ENCODE measurements at regions not wholly inside any gene's neighbourhood (a gene's known extent, or its start where the extent isn't known, plus 50 kb on each side); places are given as distances from the start of the nearest gene placed in this dataset.

DNA sequence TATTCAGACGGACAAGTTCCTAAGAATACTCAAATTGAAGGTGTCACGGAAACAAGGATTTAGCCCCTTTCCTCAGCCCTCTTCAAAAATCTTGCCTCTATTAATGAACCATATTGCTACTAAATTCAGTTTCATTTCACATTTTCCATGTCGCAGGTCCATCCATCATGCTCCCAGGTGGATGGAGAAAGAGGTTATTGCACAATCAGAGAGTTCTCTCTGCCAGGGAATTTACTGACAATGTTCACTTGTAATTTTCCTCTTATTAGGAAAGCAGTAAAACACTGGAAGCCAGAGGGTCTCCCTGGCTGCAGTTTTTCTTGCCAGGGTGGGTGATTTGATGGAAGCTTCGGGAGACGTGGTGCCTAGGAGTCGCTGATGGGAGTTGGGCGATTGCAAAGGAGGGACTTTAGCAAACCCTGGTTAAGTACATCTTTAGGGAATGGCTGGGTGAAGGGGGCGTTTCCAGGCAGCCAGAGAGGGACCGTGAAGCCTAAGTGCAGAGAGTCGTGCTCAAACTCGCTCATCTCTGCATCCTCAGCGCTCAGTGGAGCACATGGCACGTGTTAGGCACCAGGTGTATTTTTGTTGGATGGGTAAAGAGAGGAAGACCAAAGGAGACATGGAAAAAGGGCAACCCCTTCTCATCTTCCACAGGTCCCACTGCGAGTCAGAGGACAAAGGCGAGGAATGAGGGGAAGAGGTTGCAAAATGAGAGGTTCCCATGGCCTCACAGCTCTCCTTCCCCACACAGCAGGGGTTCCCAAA is 321.9 kb upstream of the CDH4 start:
- TF ChIP-seq POLR2A (IDR thresholded peaks at IDR 0.05): no peak
- TF ChIP-seq, protein P1, sequence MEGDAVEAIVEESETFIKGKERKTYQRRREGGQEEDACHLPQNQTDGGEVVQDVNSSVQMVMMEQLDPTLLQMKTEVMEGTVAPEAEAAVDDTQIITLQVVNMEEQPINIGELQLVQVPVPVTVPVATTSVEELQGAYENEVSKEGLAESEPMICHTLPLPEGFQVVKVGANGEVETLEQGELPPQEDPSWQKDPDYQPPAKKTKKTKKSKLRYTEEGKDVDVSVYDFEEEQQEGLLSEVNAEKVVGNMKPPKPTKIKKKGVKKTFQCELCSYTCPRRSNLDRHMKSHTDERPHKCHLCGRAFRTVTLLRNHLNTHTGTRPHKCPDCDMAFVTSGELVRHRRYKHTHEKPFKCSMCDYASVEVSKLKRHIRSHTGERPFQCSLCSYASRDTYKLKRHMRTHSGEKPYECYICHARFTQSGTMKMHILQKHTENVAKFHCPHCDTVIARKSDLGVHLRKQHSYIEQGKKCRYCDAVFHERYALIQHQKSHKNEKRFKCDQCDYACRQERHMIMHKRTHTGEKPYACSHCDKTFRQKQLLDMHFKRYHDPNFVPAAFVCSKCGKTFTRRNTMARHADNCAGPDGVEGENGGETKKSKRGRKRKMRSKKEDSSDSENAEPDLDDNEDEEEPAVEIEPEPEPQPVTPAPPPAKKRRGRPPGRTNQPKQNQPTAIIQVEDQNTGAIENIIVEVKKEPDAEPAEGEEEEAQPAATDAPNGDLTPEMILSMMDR (IDR thresholded peaks at IDR 0.05): no peak
- Histone ChIP-seq H3K9me3 (no peaks in the 10 kb centered on the region), H3K36me3 (no peaks in the 10 kb centered on the region), H3K4me1 (no peaks in the 10 kb centered on the region), H3K27ac (no peak overlapping the region), H3K4me3 (no peak overlapping the region), H3K27me3 (no peaks in the 10 kb centered on the region)
- no peak for DNase-seq
- intact Hi-C loops (cut with DNase I; ENCODE audit: low total_unique reads): no loop called here

DNA sequence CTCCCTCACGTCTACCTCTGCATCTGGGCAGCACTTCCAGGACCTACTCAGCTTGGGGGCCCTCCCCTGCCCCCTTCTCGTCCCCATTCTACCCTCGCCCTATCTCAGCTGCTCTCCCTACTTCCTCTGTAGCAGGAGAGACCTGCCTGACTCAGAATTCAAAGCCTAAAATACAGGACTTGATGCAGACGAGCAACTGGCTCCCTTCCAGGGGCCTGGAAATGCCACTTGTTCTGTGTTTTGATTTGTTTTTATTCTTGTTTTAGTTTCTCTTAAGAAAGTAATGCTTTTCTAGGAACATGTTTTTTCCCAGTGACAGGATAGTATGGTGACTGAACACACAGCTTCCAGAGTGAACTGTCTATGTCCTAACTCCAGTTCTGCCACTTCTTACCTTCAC is 320.4 kb upstream of the CDH4 start:
- no peaks in the 10 kb centered on the region for H3K27me3 ChIP-seq
- TF ChIP-seq POLR2A (IDR thresholded peaks at IDR 0.05): no peak
- TF ChIP-seq, protein P1 (IDR thresholded peaks at IDR 0.05): no peak
- intact Hi-C loops (cut with DNase I; ENCODE audit: low total_unique reads): no loop called here

DNA sequence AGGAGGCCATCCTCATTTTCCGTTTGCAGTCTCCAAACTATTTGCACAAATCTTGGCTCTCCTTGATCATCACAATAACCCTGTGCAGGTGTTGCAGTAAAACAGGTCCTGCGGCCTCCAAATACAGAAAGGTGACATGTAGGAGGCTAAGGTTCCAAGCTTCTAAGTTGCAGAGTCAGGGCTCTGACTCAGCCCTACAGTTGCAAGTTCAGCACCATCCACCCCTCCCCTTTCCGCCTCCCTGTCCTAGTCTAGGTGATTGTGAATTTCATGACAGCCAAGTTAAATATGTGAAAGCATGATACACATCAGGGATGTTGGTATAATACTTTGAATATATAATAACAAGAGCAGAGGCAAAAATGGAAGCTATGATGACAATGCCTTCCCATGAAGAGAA is 317.3 kb upstream of the CDH4 start:
- H3K4me3 ChIP-seq: no peak overlapping the region
- no peaks in the 10 kb centered on the region for H3K9me3 ChIP-seq
- DNase-seq: no peak
- intact Hi-C loops (cut with DNase I; ENCODE audit: low total_unique reads): no loop called here
- TF ChIP-seq, protein P1 (IDR thresholded peaks at IDR 0.05): no peak
- no peak for TF ChIP-seq POLR2A (IDR thresholded peaks at IDR 0.05)
- H3K27me3 ChIP-seq: no peaks in the 10 kb centered on the region
- H3K27ac ChIP-seq: no peak overlapping the region
- H3K4me1 ChIP-seq: no peaks in the 10 kb centered on the region
- no peaks in the 10 kb centered on the region for H3K36me3 ChIP-seq

More for the DNA sequence above, 320.4 kb upstream of the CDH4 start:
- Histone ChIP-seq H3K36me3 (no peaks in the 10 kb centered on the region), H3K4me1 (no peaks in the 10 kb centered on the region), H3K4me3 (no peak overlapping the region), H3K9me3 (no peaks in the 10 kb centered on the region), H3K27ac (no peak overlapping the region)
- DNase-seq: no peak

DNA sequence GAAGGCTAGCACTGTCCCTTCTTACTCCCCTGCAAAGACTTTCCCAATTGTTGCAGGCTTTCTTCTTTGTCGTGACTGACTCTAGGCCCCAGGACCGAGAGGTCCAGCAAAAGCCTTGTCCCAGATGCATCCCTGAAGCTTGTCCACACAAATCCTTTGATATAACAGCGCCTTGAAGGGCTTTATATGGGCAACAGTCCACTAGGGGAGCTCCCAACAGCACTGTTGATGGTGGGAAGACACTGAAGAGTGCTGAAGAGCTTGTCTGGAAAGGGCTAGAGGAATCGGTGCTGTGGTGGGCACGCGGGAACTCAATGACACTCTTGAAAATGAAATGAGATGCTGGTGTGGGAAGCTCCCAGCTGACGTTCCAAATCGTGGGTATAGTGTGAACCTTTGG is 316.1 kb upstream of the CDH4 start:
- no peaks in the 10 kb centered on the region for H3K9me3 ChIP-seq
- no peak for TF ChIP-seq POLR2A (IDR thresholded peaks at IDR 0.05)
- TF ChIP-seq, protein P1 (IDR thresholded peaks at IDR 0.05): no peak
- H3K27ac ChIP-seq: no peak overlapping the region
- no peaks in the 10 kb centered on the region for H3K36me3 ChIP-seq
- no peaks in the 10 kb centered on the region for H3K27me3 ChIP-seq
- DNase-seq: no peak
- no peak overlapping the region for H3K4me3 ChIP-seq
- no peaks in the 10 kb centered on the region for H3K4me1 ChIP-seq
- intact Hi-C loops (cut with DNase I; ENCODE audit: low total_unique reads): no loop called here

DNA sequence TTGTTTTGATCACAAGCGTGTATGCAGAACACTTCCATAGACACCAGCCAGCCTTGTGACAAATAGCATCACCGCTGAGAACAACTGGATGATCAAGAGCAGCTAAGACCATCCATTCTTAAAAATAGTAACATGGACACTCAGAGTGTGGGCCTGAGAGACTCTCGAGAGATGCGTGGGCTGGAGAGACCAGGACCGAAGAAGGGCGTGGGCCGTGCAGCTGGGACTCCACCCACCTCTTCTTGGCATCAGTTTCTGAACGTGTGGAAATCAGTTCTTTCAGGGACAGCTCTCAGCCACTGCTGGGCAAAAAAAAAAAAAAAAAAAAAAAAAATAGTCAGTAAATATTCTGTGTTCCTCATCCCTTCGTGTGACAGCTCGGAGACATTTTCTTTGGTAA is 314.5 kb upstream of the CDH4 start:
- no peaks in the 10 kb centered on the region for H3K36me3 ChIP-seq
- no peaks in the 10 kb centered on the region for H3K9me3 ChIP-seq
- no peak for TF ChIP-seq POLR2A (IDR thresholded peaks at IDR 0.05)
- TF ChIP-seq, protein P1 (IDR thresholded peaks at IDR 0.05): no peak
- no peak overlapping the region for H3K27ac ChIP-seq
- no peak overlapping the region for H3K4me3 ChIP-seq
- DNase-seq: no peak
- no peaks in the 10 kb centered on the region for H3K4me1 ChIP-seq
- H3K27me3 ChIP-seq: no peaks in the 10 kb centered on the region
- intact Hi-C loops (cut with DNase I; ENCODE audit: low total_unique reads): no loop called here

Data from uterus (tissue), 3 donors.